ENCODE measurements at regions not wholly inside any gene's neighbourhood (a gene's known extent, or its start where the extent isn't known, plus 50 kb on each side); places are given as distances from the start of the nearest gene placed in this dataset.

GRCh38 chr2:5764041-5764440 is 71.9 kb downstream of the SOX11 start (continued):
- TF ChIP-seq ZNF646 (CRISPR knock-in tag; IDR thresholded peaks at IDR 0.05): no peak
- TF ChIP-seq PBX2 (CRISPR knock-in tag; IDR thresholded peaks at IDR 0.05): no peak
- TF ChIP-seq TRIM24 (CRISPR knock-in tag; IDR thresholded peaks at IDR 0.05): no peak
- no peak for TF ChIP-seq ZNF10 (CRISPR knock-in tag; IDR thresholded peaks at IDR 0.05; ENCODE audit: borderline replicate concordance, low read depth)
- TF ChIP-seq TSC22D2 (CRISPR knock-in tag; IDR thresholded peaks at IDR 0.05; ENCODE audit: borderline replicate concordance): no peak
- TF ChIP-seq ZBTB25 (CRISPR knock-in tag; IDR thresholded peaks at IDR 0.05): no peak
- TF ChIP-seq CSRNP1 (CRISPR knock-in tag; IDR thresholded peaks at IDR 0.05): no peak
- TF ChIP-seq ZFP36L2 (CRISPR knock-in tag; IDR thresholded peaks at IDR 0.05): no peak
- no peak for TF ChIP-seq ZBTB38 (CRISPR knock-in tag; IDR thresholded peaks at IDR 0.05)
- no peak for TF ChIP-seq SMAD3 (CRISPR knock-in tag; IDR thresholded peaks at IDR 0.05)
- no peak for TF ChIP-seq MBNL3 (CRISPR knock-in tag; conservative IDR thresholded peaks at IDR 0.05)
- no peak for TF ChIP-seq HNRNPK (IDR thresholded peaks at IDR 0.05; ENCODE audit: low read depth, low read length, poor library complexity, severe bottlenecking)
- TF ChIP-seq ZKSCAN5 (CRISPR knock-in tag; IDR thresholded peaks at IDR 0.05): no peak

Measured in HepG2 (cell line).